Spinal cord (tissue), 9 donors: ENCODE measurements at regions not wholly inside any gene's neighbourhood (a gene's known extent, or its start where the extent isn't known, plus 50 kb on each side); places are given as distances from the start of the nearest gene placed in this dataset.

ENCODE experiments used
- DNase-seq, 6 donors: peaks; one replicate each; pipeline versions ENCODE4 v3.0.0 to v3.0.0-alpha.2; 2013 to 2015; ENCODE audit warnings: low spot score in 6 of 6, low read depth in 4 of 6
- H3K27ac ChIP-seq: one replicate; pipeline ENCODE4 v1.5.1; 2013; ENCODE audit warnings: low read depth, low read length, control low read depth
- H3K27me3 ChIP-seq: one replicate; pipeline ENCODE4 v1.6.1; 2013; ENCODE audit warnings: low read length; ENCODE audit not compliant: control insufficient read depth, insufficient read depth
- H3K36me3 ChIP-seq: one replicate; pipeline ENCODE4 v1.6.1; 2013; ENCODE audit warnings: low read length; ENCODE audit not compliant: control insufficient read depth, insufficient read depth
- H3K4me1 ChIP-seq: one replicate; pipeline ENCODE4 v1.6.1; 2013; ENCODE audit warnings: low read length; ENCODE audit not compliant: control insufficient read depth, insufficient read depth
- H3K4me3 ChIP-seq: one replicate; pipeline ENCODE4 v1.5.1; 2013; ENCODE audit warnings: low read depth, low read length, control low read depth
- H3K9me3 ChIP-seq: one replicate; pipeline ENCODE4 v1.6.1; 2013; ENCODE audit warnings: low read length; ENCODE audit not compliant: control insufficient read depth, insufficient read depth
- WGBS: methylation state at CpG from one replicate; pipeline ENCODE4 v1.1.5; 2013; ENCODE audit warnings: missing lambda C conversion rate; ENCODE audit not compliant: insufficient coverage; 5-methylcytosine and 5-hydroxymethylcytosine counted together
- donor health status: healthy.

GRCh38 chr15:61764141-61764540 lies 296.1 kb downstream of the VPS13C start:
- DNase-seq: no peak
- Histone ChIP-seq H3K4me1 (peaks cover 3% of the 10 kb centered on the region), H3K4me3 (no peak overlapping the region), H3K27me3 (no peaks in the 10 kb centered on the region), H3K36me3 (no peaks in the 10 kb centered on the region), H3K9me3 (no peaks in the 10 kb centered on the region), H3K27ac (no peak overlapping the region)
- 100% methylated on average over 1 of the region's 3 CpGs for WGBS

- Histone ChIP-seq H3K4me3 (no peak overlapping the region), H3K36me3 (no peaks in the 10 kb centered on the region), H3K4me1 (peaks cover 3% of the 10 kb centered on the region), H3K9me3 (no peaks in the 10 kb centered on the region), H3K27me3 (no peaks in the 10 kb centered on the region), H3K27ac (no peak overlapping the region)
- 20% methylated on average over 2 of the region's 3 CpGs for WGBS
- DNase-seq: no peak
Observed at GRCh38 chr15:61762676-61763075, 297.6 kb downstream of the VPS13C start.

- 76% methylated on average over 2 of the region's 2 CpGs for WGBS
- no peak overlapping the region for H3K27ac ChIP-seq
- H3K9me3 ChIP-seq: no peaks in the 10 kb centered on the region
- peak in 1 of 6 donors; percentile 34 for DNase-seq
- no peaks in the 10 kb centered on the region for H3K36me3 ChIP-seq
- peaks cover 3% of the 10 kb centered on the region for H3K4me1 ChIP-seq
- no peak overlapping the region for H3K4me3 ChIP-seq
- H3K27me3 ChIP-seq: no peaks in the 10 kb centered on the region
Observed at GRCh38 chr15:61759639-61760038, 300.6 kb downstream of the VPS13C start.

- WGBS: no CpG with 5 or more reads among the region's 4 CpGs
- H3K9me3 ChIP-seq: no peaks in the 10 kb centered on the region
- H3K36me3 ChIP-seq: no peaks in the 10 kb centered on the region
- no peak for DNase-seq
- H3K4me3 ChIP-seq: no peak overlapping the region
- H3K27me3 ChIP-seq: no peaks in the 10 kb centered on the region
- no peak overlapping the region for H3K27ac ChIP-seq
- no peaks in the 10 kb centered on the region for H3K4me1 ChIP-seq
Observed at GRCh38 chr15:61756071-61756820, 304.0 kb downstream of the VPS13C start.

- 0% methylated on average over 1 of the region's 2 CpGs for WGBS
- H3K36me3 ChIP-seq: no peaks in the 10 kb centered on the region
- H3K4me3 ChIP-seq: no peak overlapping the region
- H3K9me3 ChIP-seq: no peaks in the 10 kb centered on the region
- H3K4me1 ChIP-seq: peaks cover 5% of the 10 kb centered on the region
- H3K27me3 ChIP-seq: no peaks in the 10 kb centered on the region
- no peak overlapping the region for H3K27ac ChIP-seq
- no peak for DNase-seq
Observed at GRCh38 chr15:61755467-61755866, 304.8 kb downstream of the VPS13C start.

- no peak overlapping the region for H3K27ac ChIP-seq
- peaks cover 9% of the 10 kb centered on the region for H3K4me1 ChIP-seq
- H3K36me3 ChIP-seq: no peaks in the 10 kb centered on the region
- DNase-seq: no peak
- 75% methylated on average over 2 of the region's 6 CpGs for WGBS
- H3K4me3 ChIP-seq: no peak overlapping the region
- H3K9me3 ChIP-seq: no peaks in the 10 kb centered on the region
- H3K27me3 ChIP-seq: no peaks in the 10 kb centered on the region
Observed at GRCh38 chr15:61753018-61753710, 307.1 kb downstream of the VPS13C start.

GRCh38 chr15:61752001-61752400 lies 308.2 kb downstream of the VPS13C start:
- H3K36me3 ChIP-seq: no peaks in the 10 kb centered on the region
- peaks cover 9% of the 10 kb centered on the region for H3K4me1 ChIP-seq
- no peak overlapping the region for H3K4me3 ChIP-seq
- H3K27ac ChIP-seq: no peak overlapping the region
- DNase-seq: no peak
- no peaks in the 10 kb centered on the region for H3K27me3 ChIP-seq
- WGBS: 88% methylated on average over 4 of the region's 5 CpGs
- no peaks in the 10 kb centered on the region for H3K9me3 ChIP-seq

- Histone ChIP-seq H3K27ac (no peak overlapping the region), H3K4me3 (no peak overlapping the region), H3K4me1 (peaks cover 9% of the 10 kb centered on the region), H3K36me3 (no peaks in the 10 kb centered on the region), H3K27me3 (no peaks in the 10 kb centered on the region), H3K9me3 (no peaks in the 10 kb centered on the region)
- peak; percentile 43 to 82 (median 56) for DNase-seq
- 59% methylated on average over 11 of the region's 15 CpGs for WGBS
Observed at GRCh38 chr15:61750271-61751084, 309.8 kb downstream of the VPS13C start.

- Histone ChIP-seq H3K4me3 (no peak overlapping the region), H3K27me3 (no peaks in the 10 kb centered on the region), H3K4me1 (peaks cover 9% of the 10 kb centered on the region), H3K27ac (no peak overlapping the region), H3K9me3 (no peaks in the 10 kb centered on the region), H3K36me3 (no peaks in the 10 kb centered on the region)
- DNase-seq: no peak
- 90% methylated on average over 4 of the region's 7 CpGs for WGBS
Observed at GRCh38 chr15:61749169-61749568, 311.1 kb downstream of the VPS13C start.
